GM12875 (cell line): ENCODE measurements at regions not wholly inside any gene's neighbourhood (a gene's known extent, or its start where the extent isn't known, plus 50 kb on each side); places are given as distances from the start of the nearest gene placed in this dataset.

Source experiments
- H3K4me3 ChIP-seq: one replicate; pipeline ENCODE4 v1.5.1; 2011; ENCODE audit warnings: low read depth, low read length, control low read depth
- TF ChIP-seq, protein P1 (sequence below): IDR thresholded peaks from 2 replicates; pipeline ENCODE4 v1.5.1; 2011; ENCODE audit warnings: low read depth, mild to moderate bottlenecking, control low read depth, inconsistent platforms, low read length, moderate library complexity, borderline replicate concordance; ENCODE audit not compliant: insufficient read depth

DNA sequence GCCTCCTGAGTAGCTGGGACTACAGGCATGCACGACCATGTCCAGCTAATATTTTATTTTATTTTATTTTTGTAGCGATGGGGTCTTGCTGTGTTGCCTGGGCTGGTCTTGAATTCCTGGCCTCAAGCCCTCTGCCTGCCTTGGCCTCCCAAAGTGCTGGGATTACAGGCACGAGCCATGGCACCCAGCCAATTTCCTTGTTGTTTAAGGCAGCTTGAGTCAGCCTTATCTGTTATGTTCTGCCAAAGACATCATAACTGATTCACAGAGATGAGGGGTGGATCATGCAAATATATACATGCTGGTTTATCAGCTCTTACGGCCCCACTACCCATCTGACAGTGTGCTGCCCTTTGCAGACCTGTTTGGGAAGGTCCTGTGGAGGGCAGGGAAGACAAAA, 826.7 kb downstream of the TYW1 start:
- TF ChIP-seq, protein P1, sequence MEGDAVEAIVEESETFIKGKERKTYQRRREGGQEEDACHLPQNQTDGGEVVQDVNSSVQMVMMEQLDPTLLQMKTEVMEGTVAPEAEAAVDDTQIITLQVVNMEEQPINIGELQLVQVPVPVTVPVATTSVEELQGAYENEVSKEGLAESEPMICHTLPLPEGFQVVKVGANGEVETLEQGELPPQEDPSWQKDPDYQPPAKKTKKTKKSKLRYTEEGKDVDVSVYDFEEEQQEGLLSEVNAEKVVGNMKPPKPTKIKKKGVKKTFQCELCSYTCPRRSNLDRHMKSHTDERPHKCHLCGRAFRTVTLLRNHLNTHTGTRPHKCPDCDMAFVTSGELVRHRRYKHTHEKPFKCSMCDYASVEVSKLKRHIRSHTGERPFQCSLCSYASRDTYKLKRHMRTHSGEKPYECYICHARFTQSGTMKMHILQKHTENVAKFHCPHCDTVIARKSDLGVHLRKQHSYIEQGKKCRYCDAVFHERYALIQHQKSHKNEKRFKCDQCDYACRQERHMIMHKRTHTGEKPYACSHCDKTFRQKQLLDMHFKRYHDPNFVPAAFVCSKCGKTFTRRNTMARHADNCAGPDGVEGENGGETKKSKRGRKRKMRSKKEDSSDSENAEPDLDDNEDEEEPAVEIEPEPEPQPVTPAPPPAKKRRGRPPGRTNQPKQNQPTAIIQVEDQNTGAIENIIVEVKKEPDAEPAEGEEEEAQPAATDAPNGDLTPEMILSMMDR: no peak
- no peak overlapping the region for H3K4me3 ChIP-seq

DNA sequence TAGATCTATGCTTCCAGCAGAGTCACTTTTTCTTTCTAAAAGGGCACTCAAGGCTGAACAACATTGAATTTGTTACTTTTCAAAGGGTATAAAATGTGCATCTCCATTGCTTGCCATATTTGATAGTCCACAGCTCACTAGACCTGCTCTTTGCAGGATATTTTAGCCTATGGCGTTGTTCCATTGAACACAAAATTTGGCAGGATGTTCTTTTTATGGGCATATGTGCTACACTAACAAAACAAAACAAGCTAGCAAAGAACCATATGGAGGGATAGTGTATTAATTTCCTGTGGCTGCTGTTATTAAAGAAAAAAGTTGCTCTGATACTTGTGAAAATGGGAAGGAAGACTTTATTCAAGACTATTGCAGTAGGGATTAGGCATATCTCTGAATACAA, 828.7 kb downstream of the TYW1 start:
- TF ChIP-seq, protein P1: no peak
- H3K4me3 ChIP-seq: no peak overlapping the region

DNA sequence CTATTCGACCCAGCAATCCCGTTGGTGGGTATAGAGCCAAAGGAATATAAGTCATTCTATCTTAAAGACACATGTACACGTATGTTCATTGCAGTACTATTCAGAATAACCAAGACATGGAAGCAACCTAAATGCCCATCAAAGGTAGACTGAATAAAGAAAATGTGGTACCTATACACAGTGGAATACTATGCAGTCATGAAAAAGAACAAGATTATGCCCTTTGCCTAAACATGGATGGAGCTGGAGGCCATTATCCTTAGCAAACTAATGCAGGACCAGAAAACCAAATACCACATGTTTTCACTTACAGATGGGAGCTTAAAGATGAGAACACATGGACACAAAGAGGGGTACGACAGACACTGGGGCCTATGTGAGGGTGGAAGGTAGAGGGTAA, 845.3 kb downstream of the TYW1 start:
- TF ChIP-seq, protein P1: no peak
- H3K4me3 ChIP-seq: no peak overlapping the region

DNA sequence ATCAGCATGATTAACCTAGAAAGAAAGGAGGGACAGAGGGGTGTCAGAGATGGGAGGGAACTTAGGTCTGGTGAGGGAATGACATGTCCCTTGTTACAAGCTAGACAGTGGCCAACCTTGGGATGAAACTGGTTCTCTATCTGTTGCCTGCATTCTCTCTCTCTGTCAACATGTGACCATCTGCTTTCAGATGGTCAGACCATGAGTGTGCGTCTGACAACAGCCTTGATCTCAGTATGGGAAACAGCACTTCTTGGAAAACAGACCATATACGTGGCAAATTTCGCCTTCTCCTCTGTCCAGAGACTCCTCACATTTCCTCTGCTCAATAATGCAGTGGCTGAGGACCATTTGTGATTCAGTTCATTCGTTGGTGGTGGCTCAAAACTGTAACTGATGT, 845.9 kb downstream of the TYW1 start:
- TF ChIP-seq, protein P1: no peak
- H3K4me3 ChIP-seq: no peak overlapping the region

DNA sequence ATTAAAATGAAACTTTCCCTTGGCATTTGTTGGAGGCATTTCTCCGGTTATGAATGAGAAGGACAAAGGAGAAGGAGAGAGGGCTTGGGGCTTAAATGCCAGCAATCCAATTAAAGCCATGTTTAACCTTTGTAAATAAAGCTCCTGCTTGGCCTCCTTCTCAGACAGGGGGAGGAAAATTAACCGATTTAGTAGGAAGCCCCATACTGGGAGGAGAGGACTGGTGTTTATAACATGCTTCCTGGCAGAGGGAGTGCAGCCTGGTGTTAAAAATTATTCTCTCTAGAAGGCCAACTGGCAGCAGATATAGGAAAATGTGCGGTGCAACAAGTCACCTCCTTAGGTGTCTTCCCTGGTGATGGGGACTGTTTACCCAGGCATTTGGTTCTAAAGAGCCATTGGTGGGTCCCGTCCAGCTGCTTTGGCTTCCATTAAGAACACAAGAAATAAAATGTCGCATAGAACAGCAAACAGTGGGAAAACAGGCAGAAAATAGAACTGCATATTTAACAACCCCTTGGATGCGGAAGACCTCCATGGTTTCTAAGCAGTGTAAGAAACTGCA, 846.5 kb downstream of the TYW1 start:
- TF ChIP-seq, protein P1: no peak
- no peak overlapping the region for H3K4me3 ChIP-seq

DNA sequence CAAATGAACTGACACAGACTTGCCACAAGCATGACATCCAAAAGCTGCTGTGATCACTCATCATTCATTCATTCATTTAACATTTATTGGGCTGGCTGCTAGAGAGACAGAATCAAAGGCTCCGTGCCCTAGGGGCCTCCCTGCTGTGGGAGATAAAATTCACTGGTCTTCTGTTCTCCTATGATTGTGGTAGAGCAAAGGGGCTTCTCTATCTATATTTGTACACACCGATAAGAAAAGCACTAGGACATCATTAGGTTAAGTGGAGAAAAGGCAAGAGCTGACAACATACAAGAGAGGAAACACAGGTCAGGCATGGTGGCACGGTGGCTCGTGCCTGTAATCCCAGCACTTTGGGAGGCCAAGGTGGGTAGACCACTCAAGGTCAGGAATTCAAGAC, 847.0 kb downstream of the TYW1 start:
- TF ChIP-seq, protein P1: no peak
- no peak overlapping the region for H3K4me3 ChIP-seq

DNA sequence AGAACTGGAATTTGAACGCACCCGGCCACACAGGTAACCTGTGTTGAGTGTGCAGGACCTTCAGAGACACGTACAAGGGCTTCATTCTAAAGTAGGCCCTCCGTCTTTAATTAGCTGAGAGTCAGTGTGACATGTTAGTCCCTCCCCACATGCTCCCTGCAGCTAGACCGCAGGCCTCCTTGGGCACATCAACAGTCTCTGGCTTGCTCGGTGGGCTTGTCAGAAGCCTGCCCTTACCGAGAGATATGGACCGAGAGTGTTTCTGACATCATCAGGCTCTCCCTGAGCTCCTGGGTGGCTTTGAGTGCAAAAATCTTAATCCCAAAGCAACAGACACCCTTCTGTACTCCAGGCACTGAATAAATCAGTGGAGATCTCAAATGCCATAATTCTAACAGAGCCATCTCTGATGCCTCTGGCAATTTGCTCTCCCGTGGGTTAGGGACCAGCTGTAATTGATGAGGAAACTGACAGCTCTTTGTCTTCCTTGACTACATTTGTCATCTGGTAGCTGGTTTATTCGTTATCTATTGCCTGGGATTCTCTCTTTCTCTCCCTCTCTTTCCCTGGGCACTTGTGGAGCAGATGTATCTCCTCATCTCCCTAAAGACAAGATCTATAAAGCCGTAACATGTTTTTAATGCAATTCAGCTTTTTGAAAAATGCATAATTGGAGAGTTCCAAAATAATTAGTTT, 850.6 kb downstream of the TYW1 start:
- TF ChIP-seq, protein P1: no peak
- H3K4me3 ChIP-seq: no peak overlapping the region
